B cell (primary cell): ENCODE measurements at regions not wholly inside any gene's neighbourhood (a gene's known extent, or its start where the extent isn't known, plus 50 kb on each side); places are given as distances from the start of the nearest gene placed in this dataset.

ENCODE experiments used
- EZH2 ChIP-seq: IDR thresholded peaks from 2 replicates; pipeline ENCODE4 v1.6.1; 2012; ENCODE audit warnings: borderline replicate concordance, low read depth, mild to moderate bottlenecking, moderate library complexity, low read length; ENCODE audit not compliant: insufficient read depth, poor library complexity, severe bottlenecking
- TF ChIP-seq, protein P1 (sequence below): fragments of 200-600 bp; IDR thresholded peaks from one replicate; pipeline ENCODE4 v1.8.0; 2022; ENCODE audit warnings: antibody characterized with exemption, mild to moderate bottlenecking

DNA sequence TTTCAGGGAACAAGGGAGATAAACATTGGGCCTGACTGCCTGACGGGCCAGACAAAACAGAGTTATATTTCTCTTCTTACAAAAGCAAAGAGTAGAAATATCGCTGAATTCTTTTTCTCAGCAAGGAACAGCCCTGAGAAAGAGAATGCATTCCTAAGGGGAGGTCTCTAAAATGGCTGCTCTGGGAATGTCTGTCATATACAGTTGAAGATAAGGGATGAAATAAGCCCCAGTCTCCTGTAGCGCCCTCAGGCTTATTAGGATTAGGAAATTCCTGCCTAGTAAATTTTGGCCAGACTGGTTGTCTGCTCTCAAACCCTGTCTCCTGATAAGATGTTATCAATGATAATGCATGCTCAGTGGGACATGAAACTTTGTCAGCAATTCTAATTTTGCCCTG is 134.9 kb upstream of the CNTNAP5 start:
- TF ChIP-seq, protein P1, sequence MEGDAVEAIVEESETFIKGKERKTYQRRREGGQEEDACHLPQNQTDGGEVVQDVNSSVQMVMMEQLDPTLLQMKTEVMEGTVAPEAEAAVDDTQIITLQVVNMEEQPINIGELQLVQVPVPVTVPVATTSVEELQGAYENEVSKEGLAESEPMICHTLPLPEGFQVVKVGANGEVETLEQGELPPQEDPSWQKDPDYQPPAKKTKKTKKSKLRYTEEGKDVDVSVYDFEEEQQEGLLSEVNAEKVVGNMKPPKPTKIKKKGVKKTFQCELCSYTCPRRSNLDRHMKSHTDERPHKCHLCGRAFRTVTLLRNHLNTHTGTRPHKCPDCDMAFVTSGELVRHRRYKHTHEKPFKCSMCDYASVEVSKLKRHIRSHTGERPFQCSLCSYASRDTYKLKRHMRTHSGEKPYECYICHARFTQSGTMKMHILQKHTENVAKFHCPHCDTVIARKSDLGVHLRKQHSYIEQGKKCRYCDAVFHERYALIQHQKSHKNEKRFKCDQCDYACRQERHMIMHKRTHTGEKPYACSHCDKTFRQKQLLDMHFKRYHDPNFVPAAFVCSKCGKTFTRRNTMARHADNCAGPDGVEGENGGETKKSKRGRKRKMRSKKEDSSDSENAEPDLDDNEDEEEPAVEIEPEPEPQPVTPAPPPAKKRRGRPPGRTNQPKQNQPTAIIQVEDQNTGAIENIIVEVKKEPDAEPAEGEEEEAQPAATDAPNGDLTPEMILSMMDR, result no peak
- no peak for TF ChIP-seq EZH2
